GM23338 (cell line): ENCODE measurements at regions not wholly inside any gene's neighbourhood (a gene's known extent, or its start where the extent isn't known, plus 50 kb on each side); places are given as distances from the start of the nearest gene placed in this dataset.

ENCODE experiments used
- CREB1 ChIP-seq: fragments of 250-450 bp; sonication (Bioruptor Pico); IDR thresholded peaks from 2 replicates; pipeline ENCODE4 v1.5.0; 2020; ENCODE audit warnings: low read depth, mild to moderate bottlenecking, moderate library complexity
- CTCF ChIP-seq, 2 experiments: fragments of 200-600 bp in 1 of 2; sonication (generic) in 1 of 2; conservative IDR thresholded peaks; 2 replicates each; pipeline versions ENCODE4 v1.5.1 to v1.6.1; 2016 to 2017; ENCODE audit warnings: antibody characterized with exemption in 2 of 2, low read depth in 2 of 2, mild to moderate bottlenecking in 2 of 2, moderate library complexity in 1 of 2
- EZH2 ChIP-seq: fragments of 200-600 bp; sonication (generic); IDR thresholded peaks from one replicate; pipeline ENCODE4 v1.8.0; 2017; ENCODE audit warnings: antibody characterized with exemption, mild to moderate bottlenecking, low read depth; ENCODE audit not compliant: unreplicated experiment
- EZH2phosphoT487 ChIP-seq: fragments of 200-600 bp; sonication (generic); IDR thresholded peaks from one replicate; pipeline ENCODE4 v1.8.1; 2018; ENCODE audit warnings: antibody characterized with exemption; ENCODE audit not compliant: unreplicated experiment
- NANOG ChIP-seq: IDR thresholded peaks from 2 replicates; pipeline ENCODE4 v1.6.1; 2016; ENCODE audit warnings: antibody characterized with exemption, borderline replicate concordance
- POLR2AphosphoS5 ChIP-seq: IDR thresholded peaks from 2 replicates; pipeline ENCODE4 v1.6.1; 2016; ENCODE audit warnings: antibody characterized with exemption, low read depth
- REST ChIP-seq: IDR thresholded peaks from one replicate; pipeline ENCODE4 v1.6.1; 2018; ENCODE audit warnings: antibody characterized with exemption; ENCODE audit not compliant: unreplicated experiment
- STAT1 ChIP-seq: IDR thresholded peaks from one replicate; pipeline ENCODE4 v1.6.1; 2016; ENCODE audit warnings: antibody characterized with exemption; ENCODE audit not compliant: unreplicated experiment
- ZNF114 ChIP-seq: fragments of 250-450 bp; sonication (Bioruptor Pico); IDR thresholded peaks from 2 replicates; pipeline ENCODE4 v1.5.0; 2020; ENCODE audit warnings: mild to moderate bottlenecking, moderate library complexity
- ZNF462 ChIP-seq: fragments of 250-450 bp; sonication (Bioruptor Pico); IDR thresholded peaks from 2 replicates; pipeline ENCODE4 v1.5.0; 2020; ENCODE audit warnings: mild to moderate bottlenecking, moderate library complexity

- TF ChIP-seq CTCF (conservative IDR thresholded peaks at IDR 0.05; ENCODE audit: low read depth in 2 of 2), result no peak
- no peak for TF ChIP-seq REST
- no peak for TF ChIP-seq ZNF462
- no peak for TF ChIP-seq EZH2phosphoT487
- TF ChIP-seq POLR2AphosphoS5, result no peak
- TF ChIP-seq STAT1, result no peak
- no peak for TF ChIP-seq EZH2
- TF ChIP-seq ZNF114, result no peak
- no peak for TF ChIP-seq CREB1
- TF ChIP-seq NANOG, result no peak
These were observed 51.4 kb upstream of the PLEKHG1 start for GRCh38 chr6:150548330-150548729.
